Fibroblast of villous mesenchyme (primary cell): ENCODE measurements at regions not wholly inside any gene's neighbourhood (a gene's known extent, or its start where the extent isn't known, plus 50 kb on each side); places are given as distances from the start of the nearest gene placed in this dataset.
"Not testable (repeated sequence)": the region's sequence is repeated elsewhere in the genome, so short reads cannot be mapped to it uniquely, and the experiment has no call there.

Experiments used
- DNase-seq: peaks from one replicate; pipeline ENCODE4 v3.0.0-alpha.2; 2010; ENCODE audit warnings: low read depth
- H3K4me3 ChIP-seq: 2 replicates; pipeline ENCODE4 v1.5.1; 2011; ENCODE audit warnings: low read depth, mild to moderate bottlenecking, low read length
- TF ChIP-seq, protein P1 (sequence below): IDR thresholded peaks from 2 replicates; pipeline ENCODE4 v1.5.1; 2012; ENCODE audit warnings: low read depth, mild to moderate bottlenecking, low read length; ENCODE audit not compliant: insufficient read depth

DNA sequence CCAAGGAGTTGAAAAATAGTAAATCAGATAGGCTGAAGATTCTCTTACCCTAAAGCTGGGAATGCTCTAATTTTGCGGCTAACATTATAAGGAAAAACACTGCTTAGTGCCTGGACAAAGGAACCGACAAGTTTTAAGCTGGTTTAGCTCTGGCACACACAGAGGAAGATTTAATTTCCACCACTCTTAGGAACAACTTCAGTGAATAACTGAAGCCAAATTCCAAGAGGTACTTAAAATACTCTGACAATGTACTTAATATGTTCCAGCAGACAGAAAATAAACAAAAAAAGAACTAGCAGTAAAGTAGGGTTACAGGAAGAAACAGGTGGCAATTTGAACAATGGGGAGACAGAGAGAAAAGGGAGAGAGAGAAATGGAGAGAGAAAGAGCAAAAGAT lies 340.8 kb upstream of the NDST4 start:
- no peak for DNase-seq
- TF ChIP-seq, protein P1, sequence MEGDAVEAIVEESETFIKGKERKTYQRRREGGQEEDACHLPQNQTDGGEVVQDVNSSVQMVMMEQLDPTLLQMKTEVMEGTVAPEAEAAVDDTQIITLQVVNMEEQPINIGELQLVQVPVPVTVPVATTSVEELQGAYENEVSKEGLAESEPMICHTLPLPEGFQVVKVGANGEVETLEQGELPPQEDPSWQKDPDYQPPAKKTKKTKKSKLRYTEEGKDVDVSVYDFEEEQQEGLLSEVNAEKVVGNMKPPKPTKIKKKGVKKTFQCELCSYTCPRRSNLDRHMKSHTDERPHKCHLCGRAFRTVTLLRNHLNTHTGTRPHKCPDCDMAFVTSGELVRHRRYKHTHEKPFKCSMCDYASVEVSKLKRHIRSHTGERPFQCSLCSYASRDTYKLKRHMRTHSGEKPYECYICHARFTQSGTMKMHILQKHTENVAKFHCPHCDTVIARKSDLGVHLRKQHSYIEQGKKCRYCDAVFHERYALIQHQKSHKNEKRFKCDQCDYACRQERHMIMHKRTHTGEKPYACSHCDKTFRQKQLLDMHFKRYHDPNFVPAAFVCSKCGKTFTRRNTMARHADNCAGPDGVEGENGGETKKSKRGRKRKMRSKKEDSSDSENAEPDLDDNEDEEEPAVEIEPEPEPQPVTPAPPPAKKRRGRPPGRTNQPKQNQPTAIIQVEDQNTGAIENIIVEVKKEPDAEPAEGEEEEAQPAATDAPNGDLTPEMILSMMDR = no peak
- no peak overlapping the region for H3K4me3 ChIP-seq

DNA sequence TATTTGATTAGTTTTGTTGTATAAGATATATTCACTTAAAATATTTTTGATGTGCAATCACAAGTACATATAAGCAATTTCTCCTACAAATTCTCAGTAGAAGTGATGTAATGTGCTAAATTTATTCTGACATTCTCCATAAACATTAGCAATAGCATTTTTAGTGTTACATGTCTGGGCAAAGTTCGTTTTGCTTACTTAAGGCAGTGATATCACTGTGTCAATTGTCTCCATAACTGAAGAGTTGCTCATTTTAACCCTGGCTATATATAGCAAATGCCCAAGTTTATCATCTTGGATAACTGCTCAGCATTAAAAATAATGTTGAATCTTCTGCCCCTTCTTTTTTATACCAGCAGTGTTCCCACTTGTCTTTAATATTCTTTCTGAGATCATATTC lies 340.0 kb upstream of the NDST4 start:
- no peak overlapping the region for H3K4me3 ChIP-seq
- DNase-seq = no peak
- TF ChIP-seq, protein P1 = no peak

DNA sequence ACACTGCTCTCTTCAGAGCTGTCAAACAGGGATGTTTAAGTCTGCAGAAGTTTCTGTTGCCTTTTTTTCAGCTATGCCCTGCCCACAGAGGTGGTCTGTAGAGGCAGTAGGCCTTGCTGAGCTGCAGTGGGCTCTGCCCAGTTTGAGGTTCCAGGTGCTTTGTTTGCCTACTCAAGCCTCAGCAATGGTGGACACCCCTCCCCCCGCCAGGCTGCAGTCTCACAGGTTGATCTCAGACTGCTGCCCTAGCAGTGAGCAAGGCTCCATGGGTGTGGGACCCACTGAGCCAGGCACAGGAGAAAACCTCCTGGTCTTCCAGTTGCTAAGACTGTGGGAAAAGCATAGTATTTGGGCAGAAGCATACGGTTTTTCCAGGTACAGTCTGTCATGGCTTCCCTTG lies 338.8 kb upstream of the NDST4 start:
- not testable (repeated sequence) for DNase-seq

DNA sequence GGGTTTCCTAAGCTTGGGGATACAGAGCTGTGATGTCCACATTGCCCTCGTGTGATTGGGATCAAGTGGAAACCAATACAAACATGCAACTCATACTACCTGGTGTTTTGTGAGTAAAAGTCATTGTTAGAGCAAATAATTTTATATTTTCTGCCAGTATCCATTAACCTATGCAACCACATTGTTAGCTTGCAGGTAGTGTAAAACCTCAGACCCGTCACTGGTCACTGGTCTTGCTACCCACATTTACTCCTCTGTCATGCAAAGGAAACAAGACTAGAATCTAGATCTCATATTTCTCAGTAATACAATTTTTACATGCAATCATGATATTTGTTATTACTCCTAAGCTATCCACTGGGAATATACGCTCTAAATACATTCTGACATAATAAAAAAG lies 324.3 kb upstream of the NDST4 start:
- DNase-seq = no peak
- TF ChIP-seq, protein P1 = no peak

More for the DNA sequence above, 338.8 kb upstream of the NDST4 start:
- not testable (repeated sequence) for H3K4me3 ChIP-seq

DNA sequence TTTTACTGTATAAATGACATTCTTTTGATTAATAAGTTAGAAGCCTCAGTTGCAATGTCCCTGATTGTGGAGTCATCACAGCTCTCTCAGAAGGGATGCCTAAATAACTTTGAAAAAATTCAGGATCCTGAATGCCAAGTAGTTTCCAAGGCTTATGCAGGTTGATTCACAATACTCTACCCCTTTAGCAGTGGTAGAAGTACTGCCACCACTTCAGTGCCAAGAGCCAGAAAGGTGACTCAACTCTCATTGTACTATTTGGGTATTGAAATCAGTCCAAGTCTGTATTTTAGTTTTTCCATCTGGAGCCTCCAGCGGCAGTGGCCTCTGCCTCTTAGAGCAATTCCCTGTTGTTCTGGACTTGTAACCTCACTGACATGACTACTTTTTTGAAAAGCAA lies 320.1 kb upstream of the NDST4 start:
- no peak for DNase-seq
- TF ChIP-seq, protein P1 = no peak
- H3K4me3 ChIP-seq = no peak overlapping the region

More for the DNA sequence above, 324.3 kb upstream of the NDST4 start:
- H3K4me3 ChIP-seq = no peak overlapping the region

DNA sequence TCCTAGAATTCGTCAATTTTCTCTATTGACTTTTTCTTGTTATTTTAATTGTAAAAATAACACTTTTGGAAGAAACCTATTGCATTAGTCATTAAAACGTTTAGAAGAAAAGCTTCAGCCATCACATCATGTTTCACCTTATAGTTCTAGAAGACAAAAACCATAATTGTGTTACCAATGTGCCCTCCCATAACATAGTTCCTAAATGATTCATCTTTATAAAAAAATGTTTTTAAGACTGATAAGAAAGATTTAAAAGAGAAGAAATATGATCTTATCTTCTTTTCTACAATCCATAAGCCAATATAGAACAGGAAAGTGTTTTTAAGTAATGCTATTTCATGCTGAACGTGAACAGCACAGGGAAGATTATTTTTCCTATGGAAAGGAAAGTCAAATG lies 316.6 kb upstream of the NDST4 start:
- H3K4me3 ChIP-seq = no peak overlapping the region
- TF ChIP-seq, protein P1 = no peak
- DNase-seq = no peak

DNA sequence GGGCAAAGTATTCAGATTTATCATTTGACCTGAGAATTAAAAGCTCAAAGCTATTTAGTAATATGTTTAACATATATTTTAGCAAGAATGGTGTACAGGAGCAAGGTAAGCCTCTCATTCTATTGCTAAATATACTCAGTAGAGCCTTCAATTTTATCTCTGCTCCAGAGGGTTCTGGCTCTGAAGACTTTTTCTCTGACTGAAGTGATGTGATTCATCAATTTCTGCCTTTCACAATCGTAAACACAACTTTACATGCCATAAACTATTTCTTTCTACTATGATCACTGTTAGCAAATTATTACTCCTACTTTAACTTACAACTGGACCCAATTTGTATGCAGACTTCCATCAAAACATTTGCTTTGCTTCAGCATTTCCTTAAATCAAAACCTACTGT lies 315.0 kb upstream of the NDST4 start:
- no peak for DNase-seq
- TF ChIP-seq, protein P1 = no peak
- no peak overlapping the region for H3K4me3 ChIP-seq
